ENCODE measurements at regions not wholly inside any gene's neighbourhood (a gene's known extent, or its start where the extent isn't known, plus 50 kb on each side); places are given as distances from the start of the nearest gene placed in this dataset.
"Not testable (repeated sequence)": the region's sequence is repeated elsewhere in the genome, so short reads cannot be mapped to it uniquely, and the experiment has no call there.

DNA sequence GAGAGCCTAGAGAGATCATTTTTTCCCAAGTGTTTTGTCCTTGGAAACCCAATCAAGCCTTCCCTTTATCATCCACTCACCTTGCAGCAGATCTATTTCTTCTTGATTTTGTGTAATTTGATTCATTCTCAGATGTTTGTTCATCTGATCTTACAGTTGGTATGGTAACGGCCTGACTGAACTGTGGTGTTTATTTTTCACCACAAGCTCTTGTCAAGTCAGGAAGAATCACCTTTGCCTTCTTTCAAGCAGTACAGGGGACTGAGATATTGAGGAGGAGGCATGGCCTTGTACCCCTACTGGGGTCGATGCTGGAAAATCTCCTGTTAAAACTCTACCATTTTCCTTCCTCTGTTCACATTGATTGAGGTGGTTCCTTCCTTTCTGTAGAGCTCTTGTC is 361.4 kb upstream of the CFAP20DC start:
- no peak for DNase-seq (ENCODE audit: low read depth in 2 of 2)

DNA sequence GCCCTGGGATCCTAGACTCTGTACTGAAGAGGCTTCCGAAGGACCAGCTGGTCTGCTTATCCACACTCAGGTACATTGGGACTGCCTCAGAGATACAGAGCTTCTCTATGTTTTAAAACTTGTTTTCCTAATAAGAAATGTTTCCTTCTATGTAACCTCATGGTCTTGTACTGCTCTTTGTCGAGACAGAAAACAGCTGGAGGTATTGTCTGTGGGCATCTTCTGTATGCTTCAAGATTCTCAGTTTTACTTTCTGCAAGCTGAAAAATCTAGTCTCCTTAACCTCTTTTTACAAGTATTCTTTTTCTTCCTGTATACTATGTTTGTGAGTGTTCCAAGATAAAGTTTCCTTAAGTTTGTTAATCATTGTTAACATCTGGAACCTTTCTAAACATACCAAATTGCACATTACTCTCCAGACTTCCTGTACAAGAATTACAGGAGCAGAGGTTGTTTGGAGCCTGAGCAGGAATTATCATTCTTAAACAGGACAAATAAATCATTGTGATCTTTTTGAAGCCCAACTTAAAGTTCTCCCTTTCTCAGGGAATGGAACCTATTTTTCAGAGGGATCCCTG is 358.3 kb upstream of the CFAP20DC start:
- DNase-seq (ENCODE audit: low read depth in 2 of 2), result no peak

DNA sequence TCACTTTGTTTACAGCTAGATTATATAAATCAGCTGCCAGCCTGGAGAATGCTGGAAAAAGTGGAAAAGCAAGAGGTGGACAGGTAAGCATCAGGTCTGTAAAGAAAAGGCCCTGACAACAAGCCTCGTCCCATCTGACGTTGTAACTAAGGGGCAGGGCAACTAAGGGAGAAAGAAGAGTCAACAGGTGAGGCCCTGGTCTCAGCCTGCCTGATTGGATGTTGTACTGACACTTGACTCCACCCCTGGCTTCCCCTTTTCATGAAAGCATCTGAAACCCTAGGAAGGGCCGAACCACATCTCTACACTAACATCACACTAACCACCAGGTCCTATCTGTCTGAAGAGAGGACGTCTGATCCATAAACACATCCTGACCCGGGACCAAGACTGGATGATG is 357.6 kb upstream of the CFAP20DC start:
- DNase-seq (ENCODE audit: low read depth in 2 of 2), result no peak

DNA sequence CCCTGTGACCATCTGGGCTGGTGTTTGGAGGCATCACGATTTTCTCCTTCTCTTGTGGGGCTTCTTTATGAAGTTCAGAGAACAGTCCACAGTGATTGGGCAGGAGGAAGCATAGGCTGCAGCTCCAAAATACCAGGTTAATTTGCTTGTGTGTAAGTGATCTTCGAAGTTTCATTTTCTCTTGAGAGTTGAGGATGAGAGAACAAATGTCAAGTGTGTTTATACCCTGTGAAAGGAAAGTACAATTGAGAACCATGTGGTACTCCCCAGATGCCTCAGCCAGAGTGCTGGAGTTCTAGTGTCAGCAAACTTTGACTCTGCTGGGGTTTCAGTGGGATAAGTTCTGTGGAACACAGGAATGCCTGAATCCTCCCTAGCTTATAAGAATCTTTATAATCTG is 357.1 kb upstream of the CFAP20DC start:
- no peak for DNase-seq (ENCODE audit: low read depth in 2 of 2)

DNA sequence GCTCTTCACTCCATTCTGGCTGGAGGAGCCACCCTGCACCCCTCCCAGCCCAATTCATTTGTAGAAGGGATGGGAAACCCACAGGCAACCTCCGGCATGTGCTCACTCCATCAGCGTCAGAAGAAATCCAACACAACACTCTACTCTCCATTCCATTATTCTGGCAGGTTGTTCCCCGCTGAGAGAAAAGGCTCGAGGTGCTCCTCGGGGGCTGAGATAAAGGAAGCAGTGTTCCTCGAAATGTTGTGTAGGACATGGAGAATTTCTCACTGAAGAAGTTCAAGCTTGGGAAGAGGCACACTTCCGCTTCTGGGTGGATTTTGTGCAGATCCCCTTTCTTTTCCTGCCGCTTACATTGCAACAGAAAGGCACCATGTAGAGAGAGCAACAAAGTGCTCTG is 355.0 kb upstream of the CFAP20DC start:
- no peak for DNase-seq (ENCODE audit: low read depth in 2 of 2)

DNA sequence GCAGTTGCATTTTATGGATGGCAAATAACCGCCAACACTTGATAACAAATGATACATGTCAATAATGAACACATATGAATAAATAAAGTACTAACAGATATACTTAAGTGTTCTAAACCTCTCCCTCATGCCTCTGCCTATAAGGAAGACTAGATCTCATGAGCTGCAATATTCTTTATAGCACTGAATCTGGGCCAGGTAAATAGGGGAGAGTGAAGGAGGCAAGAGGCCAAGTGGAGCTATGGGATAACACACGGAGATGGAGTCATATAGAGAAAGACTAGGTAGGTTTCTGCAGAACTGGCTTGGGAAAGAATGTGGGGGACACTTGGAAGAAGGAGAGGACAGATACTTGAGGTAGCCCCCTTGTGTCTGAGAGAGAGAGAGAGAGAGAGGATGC is 354.2 kb upstream of the CFAP20DC start:
- DNase-seq (ENCODE audit: low read depth in 2 of 2), result no peak

DNA sequence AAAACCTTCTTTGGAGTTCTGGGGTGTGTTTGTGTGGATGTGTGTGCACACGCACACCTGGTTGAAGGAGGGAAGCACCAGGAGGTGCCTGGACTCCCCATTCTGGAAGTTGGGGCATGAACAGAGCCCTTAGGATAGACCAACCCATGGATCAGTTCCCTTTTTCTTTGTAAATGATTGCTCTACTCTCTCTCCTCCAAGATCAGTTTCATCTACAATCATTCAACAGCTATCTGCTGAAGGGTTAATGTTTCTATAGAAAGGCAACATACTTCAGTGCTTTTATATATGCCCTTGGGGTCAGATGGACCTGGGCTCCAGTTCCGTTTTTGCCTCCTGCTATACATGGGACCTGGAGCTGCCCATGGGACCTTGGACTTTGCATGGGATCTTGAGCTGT is 352.1 kb upstream of the CFAP20DC start:
- DNase-seq (ENCODE audit: low read depth in 2 of 2), result no peak

DNA sequence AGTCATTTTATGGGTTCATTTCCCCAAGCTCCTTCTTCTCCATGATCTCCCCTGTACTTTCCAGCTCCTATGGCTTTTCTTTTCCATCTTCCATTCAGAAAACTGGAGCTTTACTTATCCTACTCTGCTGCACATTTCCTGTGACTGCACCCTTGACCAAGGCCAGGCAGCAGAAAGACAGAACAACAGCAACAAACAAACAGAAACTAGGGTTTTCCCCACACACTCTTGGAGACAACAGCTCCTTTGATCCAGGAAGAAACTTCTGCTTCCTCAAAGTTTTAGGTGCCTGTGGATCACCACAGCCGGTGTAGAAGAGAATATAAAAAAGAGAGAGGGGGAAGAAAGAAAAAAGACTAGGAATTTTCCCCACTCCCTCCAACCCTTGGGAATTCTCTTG is 342.3 kb upstream of the CFAP20DC start:
- no peak for DNase-seq (ENCODE audit: low read depth in 2 of 2)

DNA sequence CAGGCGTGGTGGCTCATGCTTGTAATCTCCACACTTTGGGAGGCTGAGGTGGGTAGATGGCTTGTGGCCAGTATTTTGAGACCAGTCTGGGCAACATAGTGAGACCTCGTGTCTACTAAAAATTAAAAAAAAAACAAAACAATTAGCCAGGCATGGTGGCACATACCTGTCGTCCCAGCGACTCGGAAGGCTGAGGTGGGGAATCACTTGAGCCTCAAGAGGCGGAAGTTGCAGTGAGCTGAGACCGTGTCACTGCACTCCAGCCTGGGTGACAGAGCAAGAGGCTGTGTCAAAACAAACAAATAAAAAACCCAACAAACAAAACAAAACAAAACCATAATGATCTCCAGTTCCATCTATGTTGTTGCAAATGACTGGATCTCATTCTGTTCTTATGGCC is 341.3 kb upstream of the CFAP20DC start:
- DNase-seq (ENCODE audit: low read depth in 2 of 2), result no peak

DNA sequence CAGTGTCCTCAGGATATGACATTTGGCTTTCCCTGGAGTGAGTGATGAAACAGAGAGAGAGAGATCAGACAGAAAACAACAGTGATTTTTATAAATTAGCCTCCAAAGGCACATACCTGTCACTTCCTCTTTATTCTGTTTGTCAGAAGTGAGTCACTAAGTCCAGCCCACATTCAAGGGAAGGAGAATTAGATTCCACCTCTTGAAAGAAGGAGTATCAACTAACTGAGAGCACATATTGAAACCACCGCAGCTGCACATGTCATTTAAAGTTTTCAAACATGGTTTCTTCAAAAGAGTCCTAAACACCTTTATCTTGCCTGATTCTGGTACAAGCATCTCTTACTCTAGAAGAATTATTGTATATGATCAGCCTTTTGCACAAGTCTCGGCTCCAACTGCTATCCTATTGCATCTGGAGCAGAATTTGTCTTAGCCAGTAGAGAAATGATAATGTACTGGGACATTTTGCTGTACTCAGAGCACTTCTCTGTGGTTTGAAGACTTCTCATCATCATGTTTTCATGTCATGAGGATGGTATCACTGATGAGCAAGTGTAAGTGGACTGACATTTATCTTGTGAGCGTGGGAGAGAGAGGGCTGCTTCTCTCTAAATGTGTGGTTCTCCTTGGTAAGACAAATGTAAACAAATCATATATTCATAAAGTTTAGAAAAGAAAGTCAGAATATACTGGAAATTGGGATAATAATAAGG is 338.9 kb upstream of the CFAP20DC start:
- peak in 1 of 2 donors; percentile 10 for DNase-seq (ENCODE audit: low read depth in 2 of 2)

DNA sequence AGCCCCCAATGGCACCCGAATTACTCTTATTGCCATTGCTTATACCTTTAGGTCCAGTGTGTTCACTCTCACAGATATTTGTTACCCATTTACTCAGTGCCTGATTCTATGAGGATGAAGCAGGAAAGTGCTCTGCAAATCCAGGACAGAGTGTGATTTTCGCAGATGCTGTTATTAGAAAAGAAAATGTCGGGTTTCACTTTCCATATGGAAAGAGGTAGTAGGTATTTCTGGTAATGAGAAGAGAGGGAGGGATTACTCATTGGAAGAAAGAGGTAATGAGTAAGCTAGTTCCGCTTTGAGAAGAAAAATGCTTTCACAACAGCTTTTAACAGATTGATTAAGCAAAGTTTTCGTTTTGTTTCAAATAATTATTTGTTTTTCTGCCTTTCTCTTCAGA is 336.3 kb upstream of the CFAP20DC start:
- DNase-seq (ENCODE audit: low read depth in 2 of 2), result no peak

DNA sequence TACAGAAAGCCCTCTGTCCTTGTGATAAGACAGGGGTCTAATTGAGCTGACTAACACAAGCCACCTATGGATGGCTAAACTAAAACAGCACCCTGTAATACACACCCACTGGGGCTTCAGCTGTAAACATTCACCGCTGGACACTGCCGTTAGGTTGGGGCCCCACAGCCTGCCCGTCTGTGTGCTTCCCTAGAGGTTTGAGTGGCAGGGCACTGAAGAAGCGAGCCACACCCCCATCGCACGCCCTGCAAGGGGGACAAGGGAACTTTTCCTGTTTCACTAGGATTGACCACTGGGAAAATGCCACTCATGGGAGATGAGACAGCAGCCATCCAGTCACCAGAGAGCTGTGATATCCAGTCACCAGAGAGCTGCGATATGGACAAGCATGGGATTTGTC is 335.7 kb upstream of the CFAP20DC start:
- no peak for DNase-seq (ENCODE audit: low read depth in 2 of 2)

DNA sequence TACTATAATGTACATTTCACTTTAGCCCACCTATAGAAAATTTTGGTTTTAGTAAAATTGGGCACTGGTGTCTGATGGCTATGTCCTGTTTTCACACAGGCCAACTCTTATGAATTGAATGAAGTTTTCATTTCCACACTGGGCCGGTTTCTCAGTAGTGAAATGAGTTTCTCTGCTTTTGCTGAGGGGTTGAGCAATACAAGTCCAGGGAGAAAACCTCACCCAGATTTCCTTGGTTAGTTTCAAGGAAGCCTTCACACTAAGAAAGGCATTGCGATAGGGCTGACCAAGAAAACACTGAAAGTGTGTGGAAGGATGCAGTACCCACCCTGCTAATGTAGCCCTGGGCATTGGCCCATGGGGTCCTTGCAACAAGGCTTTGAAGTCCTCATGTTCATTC is 331.5 kb upstream of the CFAP20DC start:
- no peak for DNase-seq (ENCODE audit: low read depth in 2 of 2)

DNA sequence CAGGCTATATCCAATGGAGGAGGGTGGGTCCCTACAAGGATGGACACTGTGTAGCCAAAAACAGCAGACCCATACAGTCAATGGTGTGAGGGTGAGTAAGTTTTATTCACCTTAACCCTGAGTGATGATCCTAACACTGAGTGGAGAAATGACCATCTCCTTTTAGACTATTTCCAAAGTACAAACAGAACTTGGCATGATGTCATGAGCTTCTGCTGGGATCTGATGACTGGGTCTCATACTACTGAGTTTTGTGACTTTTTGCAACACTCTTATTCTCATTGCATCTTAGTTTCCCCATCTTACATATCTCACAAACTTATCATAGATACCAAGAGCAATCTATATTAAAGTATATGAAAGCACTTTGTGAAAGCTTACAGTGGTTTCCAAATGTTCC is 330.3 kb upstream of the CFAP20DC start:
- no peak for DNase-seq (ENCODE audit: low read depth in 2 of 2)

DNA sequence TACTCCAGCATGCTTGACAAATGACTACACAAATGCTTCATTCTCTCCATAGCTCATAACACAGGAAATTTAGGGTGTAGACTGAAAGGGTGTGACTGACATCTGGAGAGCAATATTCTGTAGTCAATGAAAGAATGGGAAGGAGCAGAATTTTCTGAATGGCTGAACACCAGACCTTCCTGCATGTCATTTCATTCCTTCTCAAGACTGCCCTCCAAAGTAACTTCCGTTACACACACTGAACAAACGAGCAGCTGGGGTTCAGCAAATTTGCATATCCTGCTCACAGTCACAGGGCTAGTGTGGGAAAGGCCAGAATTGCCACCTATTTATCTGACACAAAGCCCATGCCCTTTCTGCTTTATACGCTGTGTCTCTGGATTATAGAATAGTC is 325.0 kb upstream of the CFAP20DC start:
- no peak for DNase-seq (ENCODE audit: low read depth in 2 of 2)

DNA sequence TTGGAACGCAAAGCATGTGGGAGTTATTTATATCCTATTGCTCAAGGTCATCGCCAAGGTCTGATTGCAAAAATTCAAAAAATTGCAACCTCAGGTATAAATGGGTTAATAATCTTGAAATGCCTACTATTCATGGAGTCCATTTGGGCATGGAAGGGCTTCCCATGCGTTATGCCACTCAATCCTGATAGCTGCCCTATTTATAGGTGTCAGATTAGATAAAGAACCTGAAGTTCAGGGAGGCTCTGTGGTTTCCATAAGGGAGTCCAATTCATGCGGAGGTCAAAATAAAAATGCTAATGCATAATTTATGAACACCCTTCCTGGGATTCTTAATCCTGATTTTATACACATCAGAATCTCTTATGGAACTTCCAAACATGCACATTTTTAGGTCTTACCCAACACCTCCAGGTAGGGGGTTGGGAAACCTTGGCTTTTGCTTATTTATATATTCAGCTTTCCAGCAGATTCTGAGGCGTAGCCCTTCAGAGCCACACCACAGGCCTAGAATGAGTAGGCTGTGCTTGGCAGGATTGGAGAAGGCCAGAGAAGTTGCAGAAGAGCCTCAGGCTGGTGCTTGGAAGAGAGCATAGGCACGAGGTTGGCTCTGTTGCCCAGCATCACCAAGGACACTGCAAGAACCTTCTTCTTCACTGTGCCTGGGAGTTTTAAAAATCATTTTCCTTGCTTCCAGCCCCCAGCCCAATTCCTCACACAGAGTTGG is 324.4 kb upstream of the CFAP20DC start:
- DNase-seq (ENCODE audit: low read depth in 2 of 2), result no peak

DNA sequence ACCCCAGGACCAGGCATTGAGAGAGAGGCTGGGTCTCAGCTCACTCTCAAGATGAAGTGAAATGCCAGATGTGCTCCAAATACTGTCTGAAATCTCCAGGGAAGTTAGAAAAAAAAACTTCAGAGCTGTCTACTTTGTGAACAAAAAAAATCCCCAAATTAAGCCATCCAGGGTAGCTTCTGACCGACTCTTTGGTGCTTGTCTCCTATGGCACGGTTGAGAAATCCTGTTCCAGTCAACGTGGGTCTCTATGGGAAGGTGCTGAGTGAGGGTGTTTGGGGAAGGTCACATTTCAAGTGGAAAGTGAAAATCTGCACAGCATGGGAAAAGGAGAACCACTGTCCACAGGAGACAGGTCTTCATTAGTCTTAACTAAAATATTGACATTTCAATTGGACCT is 322.5 kb upstream of the CFAP20DC start:
- no peak for DNase-seq (ENCODE audit: low read depth in 2 of 2)

DNA sequence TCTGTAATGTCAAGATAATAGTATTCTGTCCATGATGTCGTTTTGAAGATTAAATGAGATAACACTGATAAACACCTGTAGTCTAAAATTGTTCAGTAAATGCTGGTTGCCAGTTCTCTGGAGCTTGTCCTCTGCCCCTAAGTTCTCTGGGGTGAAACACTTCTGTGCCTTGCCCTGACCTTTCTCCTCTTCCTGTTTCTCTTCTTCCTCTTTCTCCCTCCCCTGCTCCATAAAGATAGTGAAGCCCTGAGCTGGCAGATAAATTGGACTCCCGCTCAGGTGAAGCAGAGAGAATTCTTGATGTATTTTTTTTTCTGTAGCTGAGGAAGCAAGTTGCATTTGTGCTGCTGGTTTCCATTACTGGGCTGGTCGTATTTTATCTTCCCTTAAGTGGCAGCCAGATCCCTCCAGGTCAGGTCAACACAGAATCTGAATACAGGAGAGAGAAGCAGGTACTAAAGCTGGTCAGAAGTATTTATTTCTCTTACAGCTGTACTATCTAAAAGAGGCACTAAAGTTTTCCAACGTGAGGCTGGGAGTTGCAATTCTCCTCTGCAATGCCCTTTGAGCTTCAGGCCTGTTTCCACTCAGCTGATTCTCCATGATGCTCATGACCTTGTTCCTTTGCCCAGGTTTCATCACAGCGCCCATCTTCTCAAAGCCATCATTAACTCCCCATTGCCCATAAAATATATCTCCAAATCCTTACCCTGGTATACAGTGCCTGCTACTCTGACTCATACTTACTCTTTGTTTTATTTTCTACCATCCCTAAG is 319.3 kb upstream of the CFAP20DC start:
- no peak for DNase-seq (ENCODE audit: low read depth in 2 of 2)

DNA sequence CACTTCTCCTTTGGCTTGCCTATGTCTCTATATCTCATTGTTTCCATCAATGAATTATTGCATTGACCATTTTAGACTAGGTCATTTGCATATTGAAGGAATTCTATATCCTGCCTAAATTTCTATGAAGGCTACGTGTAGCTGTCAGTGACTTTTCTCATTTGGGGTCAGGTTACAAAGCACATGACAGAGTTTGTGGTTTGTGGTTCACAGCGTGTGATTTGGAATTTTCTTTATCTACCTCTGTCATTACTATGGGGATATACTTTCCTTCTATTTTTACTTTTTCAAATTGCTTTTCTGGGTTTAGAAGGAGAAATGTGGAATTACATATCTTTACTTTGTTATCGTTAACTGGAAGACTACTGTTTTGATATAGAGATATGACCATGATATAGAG is 317.3 kb upstream of the CFAP20DC start:
- DNase-seq (ENCODE audit: low read depth in 2 of 2), result no peak

DNA sequence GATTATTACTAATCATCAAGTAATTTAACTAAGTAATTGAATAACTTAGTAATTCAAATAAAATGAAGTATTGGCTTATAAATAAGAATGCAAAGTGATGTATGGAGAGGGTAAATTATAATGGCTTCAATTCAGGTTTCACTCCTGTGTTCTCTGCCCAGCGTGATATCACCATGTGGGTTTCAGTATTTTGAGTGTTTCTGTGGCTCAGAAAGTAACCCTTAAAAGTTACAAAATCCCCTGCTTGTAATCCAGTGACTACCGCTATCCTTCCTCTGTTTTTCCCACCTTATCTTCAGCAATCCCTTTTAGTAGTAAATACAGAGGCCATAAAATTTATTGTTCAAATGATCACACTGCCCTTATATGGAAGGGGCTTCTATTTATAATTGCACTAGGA is 316.4 kb upstream of the CFAP20DC start:
- DNase-seq (ENCODE audit: low read depth in 2 of 2), result no peak

DNA sequence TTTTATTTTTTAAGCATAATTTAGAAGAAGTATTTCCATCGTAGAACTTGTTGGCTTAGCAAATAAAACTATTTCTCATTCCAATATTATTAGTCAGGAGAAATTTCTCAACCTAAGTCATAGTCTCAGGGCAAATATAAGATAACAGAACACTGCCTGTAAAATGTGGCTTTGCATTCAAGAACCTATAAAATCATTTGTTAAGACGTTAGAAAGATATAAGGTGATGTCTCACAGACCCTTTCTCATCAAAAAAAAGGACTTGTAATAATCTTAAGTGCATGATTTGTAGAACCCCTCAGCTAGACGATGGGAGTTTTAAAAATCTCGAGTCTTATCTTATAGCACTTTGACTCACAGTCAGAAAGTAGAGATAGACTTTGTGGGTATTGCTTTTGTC is 314.7 kb upstream of the CFAP20DC start:
- no peak for DNase-seq (ENCODE audit: low read depth in 2 of 2)

DNA sequence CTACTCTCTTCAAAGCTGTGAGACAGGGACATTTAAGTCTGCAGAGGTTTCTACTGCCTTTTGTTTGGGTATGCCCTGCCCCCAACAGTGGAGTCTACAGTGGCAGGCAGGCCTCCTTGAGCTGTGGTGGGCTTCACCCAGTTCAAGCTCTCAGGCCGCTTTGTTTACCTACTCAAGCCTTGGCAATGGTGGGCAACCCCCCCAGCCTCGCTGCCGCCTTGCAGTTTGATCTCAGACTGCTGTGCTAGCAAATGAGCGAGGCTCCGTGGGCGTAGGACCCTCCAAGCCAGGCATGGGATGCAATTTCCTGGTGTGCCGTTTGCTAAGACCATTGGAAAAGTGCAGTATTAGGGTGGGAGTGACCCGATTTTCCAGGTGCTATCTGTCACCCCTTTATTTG is 310.5 kb upstream of the CFAP20DC start:
- not testable (repeated sequence) for DNase-seq (ENCODE audit: low read depth in 2 of 2)

DNA sequence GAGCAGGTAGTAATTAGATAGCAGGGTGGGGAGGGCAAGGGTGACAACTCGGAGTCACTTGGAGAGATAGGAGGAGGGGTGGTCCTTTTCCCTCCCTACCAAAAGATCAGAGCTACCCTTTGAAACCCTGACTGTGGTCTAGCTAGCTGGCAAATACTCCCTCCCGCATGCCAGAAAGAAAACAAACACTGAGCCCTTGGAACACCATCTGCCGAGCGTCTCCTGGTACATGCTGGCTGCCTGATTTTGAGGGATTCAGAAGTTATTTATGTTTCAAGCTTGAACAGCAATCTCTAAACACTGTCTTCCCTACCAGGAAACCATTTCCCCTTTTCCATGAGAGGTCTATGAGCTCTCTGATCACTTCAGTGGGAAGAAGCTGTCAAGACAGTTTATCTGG is 291.6 kb upstream of the CFAP20DC start:
- no peak for DNase-seq (ENCODE audit: low read depth in 2 of 2)
